Neural cell (in vitro differentiated cells): ENCODE measurements at regions not wholly inside any gene's neighbourhood (a gene's known extent, or its start where the extent isn't known, plus 50 kb on each side); places are given as distances from the start of the nearest gene placed in this dataset.

Experiments
- CTCF ChIP-seq: fragments of 450-650 bp; IDR thresholded peaks from 2 replicates; pipeline ENCODE4 v1.5.1; 2014; ENCODE audit warnings: antibody characterized with exemption, mild to moderate bottlenecking, moderate library complexity; ENCODE audit not compliant: poor library complexity, severe bottlenecking
- EZH2 ChIP-seq: fragments of 200-600, 300-800 bp; shearing (Covaris generic), sonication (generic); IDR thresholded peaks from 2 replicates; pipeline ENCODE4 v1.6.1; 2014; ENCODE audit warnings: antibody characterized with exemption, low read length, borderline replicate concordance, mild to moderate bottlenecking; ENCODE audit not compliant: insufficient read depth, poor library complexity, severe bottlenecking
- RAD21 ChIP-seq: fragments of 450-650 bp; conservative IDR thresholded peaks from 2 replicates; pipeline ENCODE4 v1.6.1; 2014; ENCODE audit warnings: antibody characterized with exemption, mild to moderate bottlenecking, moderate library complexity
- SMC3 ChIP-seq: fragments of 450-650 bp; conservative IDR thresholded peaks from 2 replicates; pipeline ENCODE4 v1.6.1; 2014; ENCODE audit warnings: antibody characterized with exemption, mild to moderate bottlenecking, moderate library complexity; ENCODE audit not compliant: poor library complexity

GRCh38 chrX:20965270-20966044 is 408.8 kb upstream of the CNKSR2 start:
- TF ChIP-seq RAD21, result no peak
- TF ChIP-seq CTCF, result no peak
- TF ChIP-seq SMC3, result no peak
- no peak for TF ChIP-seq EZH2
